ENCODE measurements at regions not wholly inside any gene's neighbourhood (a gene's known extent, or its start where the extent isn't known, plus 50 kb on each side); places are given as distances from the start of the nearest gene placed in this dataset.

GRCh38 chr15:31585240-31585639, 258.6 kb downstream of the KLF13 start:
- TF ChIP-seq EZH2 (IDR thresholded peaks at IDR 0.05; ENCODE audit: insufficient read depth, low read length) = no peak
- TF ChIP-seq, protein P1, sequence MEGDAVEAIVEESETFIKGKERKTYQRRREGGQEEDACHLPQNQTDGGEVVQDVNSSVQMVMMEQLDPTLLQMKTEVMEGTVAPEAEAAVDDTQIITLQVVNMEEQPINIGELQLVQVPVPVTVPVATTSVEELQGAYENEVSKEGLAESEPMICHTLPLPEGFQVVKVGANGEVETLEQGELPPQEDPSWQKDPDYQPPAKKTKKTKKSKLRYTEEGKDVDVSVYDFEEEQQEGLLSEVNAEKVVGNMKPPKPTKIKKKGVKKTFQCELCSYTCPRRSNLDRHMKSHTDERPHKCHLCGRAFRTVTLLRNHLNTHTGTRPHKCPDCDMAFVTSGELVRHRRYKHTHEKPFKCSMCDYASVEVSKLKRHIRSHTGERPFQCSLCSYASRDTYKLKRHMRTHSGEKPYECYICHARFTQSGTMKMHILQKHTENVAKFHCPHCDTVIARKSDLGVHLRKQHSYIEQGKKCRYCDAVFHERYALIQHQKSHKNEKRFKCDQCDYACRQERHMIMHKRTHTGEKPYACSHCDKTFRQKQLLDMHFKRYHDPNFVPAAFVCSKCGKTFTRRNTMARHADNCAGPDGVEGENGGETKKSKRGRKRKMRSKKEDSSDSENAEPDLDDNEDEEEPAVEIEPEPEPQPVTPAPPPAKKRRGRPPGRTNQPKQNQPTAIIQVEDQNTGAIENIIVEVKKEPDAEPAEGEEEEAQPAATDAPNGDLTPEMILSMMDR (IDR thresholded peaks at IDR 0.05; ENCODE audit: insufficient read depth, low read depth, low read length) = no peak
- H3K4me2 ChIP-seq (ENCODE audit: low read length) = no peak overlapping the region
- no peak overlapping the region for H3K27ac Mint-ChIP-seq (ENCODE audit: unreplicated experiment)
- H3K4me3 ChIP-seq (ENCODE audit: insufficient read depth, low read depth, low read length) = no peak overlapping the region
- H3K79me2 ChIP-seq (ENCODE audit: insufficient read depth, low read length) = no peaks in the 10 kb centered on the region
- H3K9me3 Mint-ChIP-seq (ENCODE audit: unreplicated experiment) = peaks cover 12% of the 10 kb centered on the region
- no peaks in the 10 kb centered on the region for H3K27me3 Mint-ChIP-seq (ENCODE audit: low read depth, unreplicated experiment)
- H3K36me3 ChIP-seq (ENCODE audit: insufficient read depth, low read length) = no peaks in the 10 kb centered on the region
- no peaks in the 10 kb centered on the region for H3K4me1 Mint-ChIP-seq (ENCODE audit: low read depth, unreplicated experiment)
- no peaks in the 10 kb centered on the region for H3K36me3 Mint-ChIP-seq (ENCODE audit: low read depth, unreplicated experiment)
- FAIRE-seq = no peak
- H4K20me1 ChIP-seq (ENCODE audit: insufficient read depth, low read length) = no peaks in the 10 kb centered on the region
- no peak overlapping the region for H3K27ac ChIP-seq (ENCODE audit: low read depth, low read length)
- no peak overlapping the region for H3K9ac ChIP-seq (ENCODE audit: low read length)
- H3K4me3 Mint-ChIP-seq (ENCODE audit: unreplicated experiment) = no peak overlapping the region
- H3K27me3 ChIP-seq (ENCODE audit: insufficient read depth, low read length) = no peaks in the 10 kb centered on the region
- no peaks in the 10 kb centered on the region for H3K4me1 ChIP-seq (ENCODE audit: insufficient read depth, low read length)
- no peaks in the 10 kb centered on the region for H3K9me3 ChIP-seq (ENCODE audit: insufficient read depth, low read depth, low read length)
- no peak for DNase-seq (ENCODE audit: low read depth)
- H2AFZ ChIP-seq (ENCODE audit: low read depth, low read length) = no peak overlapping the region

- Histone ChIP-seq H3K27me3 (ENCODE audit: insufficient read depth, low read length) (no peaks in the 10 kb centered on the region), H3K9me3 (ENCODE audit: insufficient read depth, low read depth, low read length) (no peaks in the 10 kb centered on the region), H4K20me1 (ENCODE audit: insufficient read depth, low read length) (no peaks in the 10 kb centered on the region), H3K79me2 (ENCODE audit: insufficient read depth, low read length) (no peaks in the 10 kb centered on the region), H3K4me1 (ENCODE audit: insufficient read depth, low read length) (no peaks in the 10 kb centered on the region), H3K36me3 (ENCODE audit: insufficient read depth, low read length) (no peaks in the 10 kb centered on the region), H3K4me3 (ENCODE audit: insufficient read depth, low read depth, low read length) (no peak overlapping the region), H3K4me2 (ENCODE audit: low read length) (no peak overlapping the region), H3K9ac (ENCODE audit: low read length) (no peak overlapping the region), H2AFZ (ENCODE audit: low read depth, low read length) (no peak overlapping the region), H3K27ac (ENCODE audit: low read depth, low read length) (no peak overlapping the region)
- Mint-ChIP-seq H3K27me3 (ENCODE audit: low read depth, unreplicated experiment) (no peaks in the 10 kb centered on the region), H3K9me3 (ENCODE audit: unreplicated experiment) (peaks cover 9% of the 10 kb centered on the region), H3K4me3 (ENCODE audit: unreplicated experiment) (no peak overlapping the region), H3K36me3 (ENCODE audit: low read depth, unreplicated experiment) (no peaks in the 10 kb centered on the region), H3K27ac (ENCODE audit: unreplicated experiment) (no peak overlapping the region), H3K4me1 (ENCODE audit: low read depth, unreplicated experiment) (no peaks in the 10 kb centered on the region)
- TF ChIP-seq, protein P1 (IDR thresholded peaks at IDR 0.05; ENCODE audit: insufficient read depth, low read depth, low read length) = no peak
- no peak for TF ChIP-seq EZH2 (IDR thresholded peaks at IDR 0.05; ENCODE audit: insufficient read depth, low read length)
- FAIRE-seq (no peak), DNase-seq (ENCODE audit: low read depth) (no peak)
These were observed 260.2 kb downstream of the KLF13 start for GRCh38 chr15:31586841-31587240.

- Histone ChIP-seq H3K9ac (ENCODE audit: low read length) (no peak overlapping the region), H3K4me3 (ENCODE audit: insufficient read depth, low read depth, low read length) (no peak overlapping the region), H3K79me2 (ENCODE audit: insufficient read depth, low read length) (no peaks in the 10 kb centered on the region), H3K27me3 (ENCODE audit: insufficient read depth, low read length) (no peaks in the 10 kb centered on the region), H3K9me3 (ENCODE audit: insufficient read depth, low read depth, low read length) (no peaks in the 10 kb centered on the region), H3K4me1 (ENCODE audit: insufficient read depth, low read length) (no peaks in the 10 kb centered on the region), H4K20me1 (ENCODE audit: insufficient read depth, low read length) (no peaks in the 10 kb centered on the region), H3K4me2 (ENCODE audit: low read length) (no peak overlapping the region), H3K27ac (ENCODE audit: low read depth, low read length) (no peak overlapping the region), H3K36me3 (ENCODE audit: insufficient read depth, low read length) (no peaks in the 10 kb centered on the region), H2AFZ (ENCODE audit: low read depth, low read length) (no peak overlapping the region)
- peaks cover 6% of the 10 kb centered on the region for H3K9me3 Mint-ChIP-seq (ENCODE audit: unreplicated experiment)
- FAIRE-seq (no peak), DNase-seq (ENCODE audit: low read depth) (no peak)
- H3K27me3 Mint-ChIP-seq (ENCODE audit: low read depth, unreplicated experiment) = no peaks in the 10 kb centered on the region
- no peaks in the 10 kb centered on the region for H3K36me3 Mint-ChIP-seq (ENCODE audit: low read depth, unreplicated experiment)
- H3K4me3 Mint-ChIP-seq (ENCODE audit: unreplicated experiment) = no peak overlapping the region
- no peaks in the 10 kb centered on the region for H3K4me1 Mint-ChIP-seq (ENCODE audit: low read depth, unreplicated experiment)
- no peak overlapping the region for H3K27ac Mint-ChIP-seq (ENCODE audit: unreplicated experiment)
- no peak for TF ChIP-seq EZH2 (IDR thresholded peaks at IDR 0.05; ENCODE audit: insufficient read depth, low read length)
- TF ChIP-seq, protein P1 (IDR thresholded peaks at IDR 0.05; ENCODE audit: insufficient read depth, low read depth, low read length) = no peak
These were observed 260.9 kb downstream of the KLF13 start for GRCh38 chr15:31587583-31587982.
